ENCODE measurements at regions not wholly inside any gene's neighbourhood (a gene's known extent, or its start where the extent isn't known, plus 50 kb on each side); places are given as distances from the start of the nearest gene placed in this dataset.
A peak's percentile ranks its signal among the peaks of the same experiment; 100 is the strongest.

DNA sequence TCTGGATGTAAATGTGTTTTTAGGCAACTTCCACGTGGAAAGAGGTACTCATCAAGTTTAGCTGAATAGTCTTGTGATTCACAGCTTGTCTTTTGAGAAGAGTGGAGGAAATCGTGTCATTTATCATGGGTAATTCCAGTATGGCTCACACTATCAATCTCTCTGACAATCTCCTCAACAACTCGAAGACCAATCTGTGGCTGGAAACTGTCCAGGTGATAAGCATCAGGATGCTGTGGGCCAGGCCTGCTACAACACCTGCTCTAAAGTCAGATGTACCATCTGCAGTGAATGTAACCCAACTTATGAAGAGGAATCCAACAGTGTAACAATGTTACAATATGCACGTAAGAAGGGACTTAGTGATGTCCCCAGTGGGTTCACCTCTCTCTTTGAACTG lies 132.1 kb upstream of the GK2 start:
- no peak for DNase-seq (ENCODE audit: low spot score)
- Histone ChIP-seq H2BK5ac (ENCODE audit: low read length) (no peak overlapping the region), H3K18ac (ENCODE audit: low read length) (no peak overlapping the region), H2AK5ac (ENCODE audit: low read depth, low read length) (no peak overlapping the region), H2BK120ac (ENCODE audit: low read depth, low read length) (no peak overlapping the region), H2AFZ (ENCODE audit: low read length) (no peak overlapping the region), H3K4me2 (ENCODE audit: insufficient read depth, low read length, poor library complexity, severe bottlenecking) (no peak overlapping the region), H3K79me1 (ENCODE audit: low read depth, low read length) (no peaks in the 10 kb centered on the region), H3K4ac (ENCODE audit: low read length) (no peak overlapping the region), H3K27me3 (ENCODE audit: control insufficient read depth in 3 of 3, insufficient read depth in 3 of 3, low read depth in 1 of 3, low read length in 3 of 3) (no peaks in the 10 kb centered on the region), H3K9me3 (replicated peaks in 1 of 2; ENCODE audit: control insufficient read depth in 2 of 2, insufficient read depth in 1 of 2, low read depth in 1 of 2, low read length in 2 of 2) (no peaks in the 10 kb centered on the region), H3K36me3 (replicated peaks in 1 of 2; ENCODE audit: control insufficient read depth in 2 of 2, insufficient read depth in 2 of 2, low read length in 2 of 2) (no peaks in the 10 kb centered on the region), H3K4me1 (ENCODE audit: control insufficient read depth in 2 of 2, insufficient read depth in 1 of 2, low read depth in 1 of 2, low read length in 2 of 2) (no peaks in the 10 kb centered on the region), H4K8ac (ENCODE audit: low read depth, low read length) (no peak overlapping the region), H4K91ac (ENCODE audit: low read depth, low read length, poor library complexity) (no peak overlapping the region), H3K27ac (replicated peaks; ENCODE audit: low read length) (no peak overlapping the region), H2BK12ac (ENCODE audit: low read length) (no peak overlapping the region), H3K14ac (ENCODE audit: low read length) (no peak overlapping the region), H2BK15ac (ENCODE audit: low read length) (no peak overlapping the region), H3K9ac (ENCODE audit: low read depth, low read length, poor library complexity) (no peak overlapping the region), H3K4me3 (ENCODE audit: low read length in 2 of 2) (no peak overlapping the region), H3K23ac (ENCODE audit: low read depth, low read length, poor library complexity) (no peak overlapping the region)
- no CpG with 5 or more reads among the region's 4 CpGs for WGBS, 2 donors (ENCODE audit: extremely low coverage in 2 of 2, insufficient read length in 2 of 2, insufficient replicate concordance in 1 of 2)

DNA sequence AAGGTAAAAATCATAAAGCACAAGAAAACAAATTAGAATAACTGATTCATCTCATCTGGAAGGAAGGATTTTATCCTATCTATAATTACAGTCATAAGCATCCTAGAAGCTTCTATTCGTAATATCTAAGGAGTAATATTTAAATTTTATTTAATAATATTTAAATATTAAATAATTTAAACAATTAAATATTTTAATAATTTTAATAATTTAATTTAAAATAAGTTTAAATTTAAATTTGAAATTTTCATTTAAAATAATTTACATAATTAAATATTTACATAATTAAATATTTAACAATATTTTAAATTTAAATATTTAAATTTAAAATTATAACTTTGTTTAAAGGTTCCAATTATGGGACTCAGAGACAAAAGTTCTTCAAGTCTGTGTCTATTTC lies 127.5 kb upstream of the GK2 start:
- H3K36me3 ChIP-seq (replicated peaks in 1 of 2; ENCODE audit: control insufficient read depth in 2 of 2, insufficient read depth in 2 of 2, low read length in 2 of 2), result no peaks in the 10 kb centered on the region
- no CpG with 5 or more reads among the region's 1 CpG for WGBS, 2 donors (ENCODE audit: extremely low coverage in 2 of 2, insufficient read length in 2 of 2, insufficient replicate concordance in 1 of 2)

DNA sequence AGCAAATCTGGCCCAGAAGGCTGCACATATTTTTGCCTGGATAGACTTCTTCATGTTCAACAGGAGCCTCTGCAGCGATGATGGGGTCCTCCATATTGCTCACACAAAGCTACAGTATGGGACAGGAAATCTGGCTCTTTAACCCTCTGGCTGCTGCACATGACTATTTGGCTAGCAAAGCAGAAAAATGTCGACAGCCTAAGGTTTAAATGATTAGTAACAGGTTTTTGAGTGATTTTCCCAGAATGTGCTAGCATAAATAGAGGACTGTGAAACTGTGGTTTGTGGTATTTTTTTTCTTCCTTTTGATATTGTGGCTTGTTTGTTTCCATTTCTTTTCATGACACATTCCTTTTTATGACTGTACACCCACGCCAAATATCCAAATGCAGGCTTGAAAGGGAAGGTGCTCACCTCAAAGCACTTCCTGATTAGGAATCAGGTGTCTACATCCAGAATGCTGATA lies 120.2 kb upstream of the GK2 start:
- Histone ChIP-seq H3K9ac (ENCODE audit: low read depth, low read length, poor library complexity) (no peak overlapping the region), H2BK15ac (ENCODE audit: low read length) (no peak overlapping the region), H3K18ac (ENCODE audit: low read length) (no peak overlapping the region), H2BK12ac (ENCODE audit: low read length) (no peak overlapping the region), H3K23ac (ENCODE audit: low read depth, low read length, poor library complexity) (no peak overlapping the region), H3K79me1 (ENCODE audit: low read depth, low read length) (no peaks in the 10 kb centered on the region), H3K4me3 (ENCODE audit: low read length in 2 of 2) (no peak overlapping the region), H4K8ac (ENCODE audit: low read depth, low read length) (no peak overlapping the region), H2AFZ (ENCODE audit: low read length) (peak overlapping the region; percentile 62), H2BK120ac (ENCODE audit: low read depth, low read length) (no peak overlapping the region), H3K14ac (ENCODE audit: low read length) (no peak overlapping the region), H4K91ac (ENCODE audit: low read depth, low read length, poor library complexity) (no peak overlapping the region), H3K4ac (ENCODE audit: low read length) (no peak overlapping the region), H3K36me3 (replicated peaks in 1 of 2; ENCODE audit: control insufficient read depth in 2 of 2, insufficient read depth in 2 of 2, low read length in 2 of 2) (no peaks in the 10 kb centered on the region), H3K4me1 (ENCODE audit: control insufficient read depth in 2 of 2, insufficient read depth in 1 of 2, low read depth in 1 of 2, low read length in 2 of 2) (no peaks in the 10 kb centered on the region), H2AK5ac (ENCODE audit: low read depth, low read length) (no peak overlapping the region), H3K27ac (replicated peaks; ENCODE audit: low read length) (no peak overlapping the region), H2BK5ac (ENCODE audit: low read length) (no peak overlapping the region), H3K9me3 (replicated peaks in 1 of 2; ENCODE audit: control insufficient read depth in 2 of 2, insufficient read depth in 1 of 2, low read depth in 1 of 2, low read length in 2 of 2) (no peaks in the 10 kb centered on the region), H3K27me3 (ENCODE audit: control insufficient read depth in 3 of 3, insufficient read depth in 3 of 3, low read depth in 1 of 3, low read length in 3 of 3) (no peaks in the 10 kb centered on the region), H3K4me2 (ENCODE audit: insufficient read depth, low read length, poor library complexity, severe bottlenecking) (no peak overlapping the region)
- WGBS, 2 donors (ENCODE audit: extremely low coverage in 2 of 2, insufficient read length in 2 of 2, insufficient replicate concordance in 1 of 2), result no CpG with 5 or more reads among the region's 3 CpGs
- no peak for DNase-seq (ENCODE audit: low spot score)

More for the DNA sequence above, 127.5 kb upstream of the GK2 start:
- H2AFZ ChIP-seq (ENCODE audit: low read length), result no peak overlapping the region
- H4K91ac ChIP-seq (ENCODE audit: low read depth, low read length, poor library complexity), result no peak overlapping the region
- no peak overlapping the region for H2BK12ac ChIP-seq (ENCODE audit: low read length)
- H3K27me3 ChIP-seq (ENCODE audit: control insufficient read depth in 3 of 3, insufficient read depth in 3 of 3, low read depth in 1 of 3, low read length in 3 of 3), result no peaks in the 10 kb centered on the region
- H3K9ac ChIP-seq (ENCODE audit: low read depth, low read length, poor library complexity), result no peak overlapping the region
- no peak overlapping the region for H3K4me3 ChIP-seq (ENCODE audit: low read length in 2 of 2)
- no peak overlapping the region for H2BK15ac ChIP-seq (ENCODE audit: low read length)
- no peaks in the 10 kb centered on the region for H3K4me1 ChIP-seq (ENCODE audit: control insufficient read depth in 2 of 2, insufficient read depth in 1 of 2, low read depth in 1 of 2, low read length in 2 of 2)
- H3K27ac ChIP-seq (replicated peaks; ENCODE audit: low read length), result no peak overlapping the region
- no peak overlapping the region for H2BK5ac ChIP-seq (ENCODE audit: low read length)
- DNase-seq (ENCODE audit: low spot score), result no peak
- H2AK5ac ChIP-seq (ENCODE audit: low read depth, low read length), result no peak overlapping the region
- H3K14ac ChIP-seq (ENCODE audit: low read length), result no peak overlapping the region
- H3K4ac ChIP-seq (ENCODE audit: low read length), result no peak overlapping the region
- H4K8ac ChIP-seq (ENCODE audit: low read depth, low read length), result no peak overlapping the region
- H3K4me2 ChIP-seq (ENCODE audit: insufficient read depth, low read length, poor library complexity, severe bottlenecking), result no peak overlapping the region
- no peak overlapping the region for H2BK120ac ChIP-seq (ENCODE audit: low read depth, low read length)
- no peaks in the 10 kb centered on the region for H3K79me1 ChIP-seq (ENCODE audit: low read depth, low read length)
- H3K18ac ChIP-seq (ENCODE audit: low read length), result no peak overlapping the region
- no peak overlapping the region for H3K23ac ChIP-seq (ENCODE audit: low read depth, low read length, poor library complexity)
- H3K9me3 ChIP-seq (replicated peaks in 1 of 2; ENCODE audit: control insufficient read depth in 2 of 2, insufficient read depth in 1 of 2, low read depth in 1 of 2, low read length in 2 of 2), result no peaks in the 10 kb centered on the region

DNA sequence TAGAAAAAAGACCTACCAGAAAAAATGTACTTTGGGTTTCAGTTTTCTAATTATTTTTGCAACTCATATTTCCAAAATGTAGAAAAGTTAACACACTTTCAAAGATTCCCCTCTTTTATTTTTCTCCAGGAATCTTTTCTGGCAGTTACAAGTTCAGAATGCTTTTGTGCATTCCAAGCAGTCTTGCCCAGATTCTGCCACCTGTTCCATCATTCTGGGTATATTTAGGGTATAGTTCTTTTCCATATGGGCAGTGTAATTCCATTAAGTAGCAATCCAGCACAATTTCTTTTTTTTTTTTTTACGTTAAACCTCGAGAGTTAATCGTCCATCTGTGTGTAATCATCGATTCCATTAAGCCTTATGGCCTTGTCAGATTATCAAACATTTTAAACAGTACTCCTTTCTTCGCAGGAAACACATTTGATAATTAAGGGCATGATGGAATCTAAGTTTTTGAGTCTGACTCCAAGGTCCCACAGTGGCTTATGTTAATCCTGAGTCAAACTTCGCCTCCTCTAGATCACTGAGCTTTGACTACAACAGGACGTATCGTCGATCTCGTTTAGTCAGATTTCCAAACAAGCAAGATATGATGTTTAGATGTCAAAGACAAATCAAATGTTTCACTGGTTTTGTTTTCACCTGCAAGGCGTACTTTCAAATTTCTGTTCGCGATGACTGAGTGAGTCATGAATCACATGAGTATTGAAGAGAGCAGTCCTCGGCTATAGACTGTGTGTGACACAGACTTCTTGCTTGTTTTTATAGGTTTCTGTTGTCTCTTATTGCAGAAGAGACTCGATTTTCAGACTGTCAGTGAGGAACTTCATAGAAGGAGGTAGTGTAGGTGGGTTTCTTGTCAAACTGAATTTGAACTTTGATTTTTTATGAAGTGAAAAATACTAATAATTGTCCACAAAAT lies 118.9 kb upstream of the GK2 start:
- H3K14ac ChIP-seq (ENCODE audit: low read length), result no peak overlapping the region
- no peaks in the 10 kb centered on the region for H3K27me3 ChIP-seq (ENCODE audit: control insufficient read depth in 3 of 3, insufficient read depth in 3 of 3, low read depth in 1 of 3, low read length in 3 of 3)
- no peaks in the 10 kb centered on the region for H3K9me3 ChIP-seq (replicated peaks in 1 of 2; ENCODE audit: control insufficient read depth in 2 of 2, insufficient read depth in 1 of 2, low read depth in 1 of 2, low read length in 2 of 2)
- H2BK15ac ChIP-seq (ENCODE audit: low read length), result no peak overlapping the region
- H2BK5ac ChIP-seq (ENCODE audit: low read length), result no peak overlapping the region
- no peak for DNase-seq (ENCODE audit: low spot score)
- H3K9ac ChIP-seq (ENCODE audit: low read depth, low read length, poor library complexity), result no peak overlapping the region
- H3K27ac ChIP-seq (replicated peaks; ENCODE audit: low read length), result no peak overlapping the region
- no peak overlapping the region for H2AK5ac ChIP-seq (ENCODE audit: low read depth, low read length)
- H3K4me1 ChIP-seq (ENCODE audit: control insufficient read depth in 2 of 2, insufficient read depth in 1 of 2, low read depth in 1 of 2, low read length in 2 of 2), result no peaks in the 10 kb centered on the region
- no peak overlapping the region for H3K18ac ChIP-seq (ENCODE audit: low read length)
- H3K4me2 ChIP-seq (ENCODE audit: insufficient read depth, low read length, poor library complexity, severe bottlenecking), result no peak overlapping the region
- no peaks in the 10 kb centered on the region for H3K79me1 ChIP-seq (ENCODE audit: low read depth, low read length)
- no peak overlapping the region for H3K4me3 ChIP-seq (ENCODE audit: low read length in 2 of 2)
- no peak overlapping the region for H3K23ac ChIP-seq (ENCODE audit: low read depth, low read length, poor library complexity)
- H2BK12ac ChIP-seq (ENCODE audit: low read length), result no peak overlapping the region
- H2BK120ac ChIP-seq (ENCODE audit: low read depth, low read length), result no peak overlapping the region
- no peak overlapping the region for H4K8ac ChIP-seq (ENCODE audit: low read depth, low read length)
- no peak overlapping the region for H3K4ac ChIP-seq (ENCODE audit: low read length)
- H3K36me3 ChIP-seq (replicated peaks in 1 of 2; ENCODE audit: control insufficient read depth in 2 of 2, insufficient read depth in 2 of 2, low read length in 2 of 2), result no peaks in the 10 kb centered on the region
- no peak overlapping the region for H4K91ac ChIP-seq (ENCODE audit: low read depth, low read length, poor library complexity)
- WGBS, 2 donors (ENCODE audit: extremely low coverage in 2 of 2, insufficient read length in 2 of 2, insufficient replicate concordance in 1 of 2), result no CpG with 5 or more reads among the region's 15 CpGs
- peak overlapping the region; percentile 56 for H2AFZ ChIP-seq (ENCODE audit: low read length)
